GM12864 (cell line): ENCODE measurements at regions not wholly inside any gene's neighbourhood (a gene's known extent, or its start where the extent isn't known, plus 50 kb on each side); places are given as distances from the start of the nearest gene placed in this dataset.

ENCODE experiments used
- DNase-seq: peaks from one replicate; pipeline ENCODE4 v3.0.0-alpha.2; 2011; ENCODE audit warnings: low read depth
- H3K4me3 ChIP-seq: 2 replicates; pipeline ENCODE4 v1.5.1; 2011; ENCODE audit warnings: mild to moderate bottlenecking, low read depth, low read length, control low read depth
- CTCF ChIP-seq: IDR thresholded peaks from 2 replicates; pipeline ENCODE4 v1.5.1; 2011; ENCODE audit warnings: low read depth, mild to moderate bottlenecking, moderate library complexity, low read length, control low read depth, inconsistent platforms; ENCODE audit errors: missing control alignments

GRCh38 chr2:149715005-149715592 lies 127.5 kb upstream of the MMADHC start:
- peak; percentile 65 for TF ChIP-seq CTCF
- DNase-seq, result no peak

GRCh38 chr2:149709496-149710263 lies 122.1 kb upstream of the MMADHC start:
- no peak overlapping the region for H3K4me3 ChIP-seq
- no peak for TF ChIP-seq CTCF
- no peak for DNase-seq

More at GRCh38 chr2:149715005-149715592, 127.5 kb upstream of the MMADHC start:
- no peak overlapping the region for H3K4me3 ChIP-seq

- DNase-seq, result no peak
- no peak overlapping the region for H3K4me3 ChIP-seq
- no peak for TF ChIP-seq CTCF
Measured at GRCh38 chr2:149703281-149703680, 115.7 kb upstream of the MMADHC start.

- H3K4me3 ChIP-seq, result no peak overlapping the region
- DNase-seq, result no peak
- TF ChIP-seq CTCF, result no peak
Measured at GRCh38 chr2:149702571-149702970, 115.0 kb upstream of the MMADHC start.

GRCh38 chr2:149701241-149701640 lies 113.7 kb upstream of the MMADHC start:
- H3K4me3 ChIP-seq, result no peak overlapping the region

GRCh38 chr2:149692961-149693396 lies 105.4 kb upstream of the MMADHC start:
- H3K4me3 ChIP-seq, result no peak overlapping the region
- no peak for TF ChIP-seq CTCF
- DNase-seq, result no peak

More at GRCh38 chr2:149701241-149701640, 113.7 kb upstream of the MMADHC start:
- no peak for TF ChIP-seq CTCF
- DNase-seq, result no peak
